ENCODE measurements at regions not wholly inside any gene's neighbourhood (a gene's known extent, or its start where the extent isn't known, plus 50 kb on each side); places are given as distances from the start of the nearest gene placed in this dataset.

DNA sequence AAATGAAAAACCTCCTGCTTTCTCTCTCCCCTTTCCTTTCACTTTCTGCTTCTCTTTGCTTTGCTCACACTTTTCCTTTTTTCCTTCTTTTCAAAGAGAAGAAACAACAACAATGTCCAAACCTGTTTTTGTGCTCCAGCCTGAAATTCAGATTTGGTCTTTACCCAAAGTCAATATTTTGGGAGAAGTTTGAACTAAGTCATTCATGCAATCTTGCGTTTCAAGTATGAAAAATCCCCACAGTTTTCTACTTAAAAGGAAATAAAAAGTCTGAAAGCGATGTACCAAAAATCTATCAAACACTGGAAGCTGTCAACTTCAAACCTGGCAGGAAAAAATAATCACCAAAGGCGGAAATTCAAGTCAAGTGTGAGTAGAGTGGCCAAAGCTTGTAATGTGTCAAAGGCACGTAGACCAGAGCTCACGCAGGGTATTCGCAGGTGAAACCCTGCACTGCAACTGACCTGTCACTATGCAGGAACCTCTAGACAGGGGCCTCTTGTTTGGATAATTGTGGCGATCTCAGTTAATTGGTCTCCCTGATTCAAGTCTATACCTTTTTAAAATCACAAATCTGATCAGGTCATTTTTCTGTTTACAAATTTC, 118.8 kb upstream of the GALNT15 start:
- Histone ChIP-seq H3K27me3 (ENCODE audit: insufficient read depth, low read depth, severe bottlenecking) (no peaks in the 10 kb centered on the region), H3K27ac (no peak overlapping the region), H3K4me3 (ENCODE audit: low read depth, low read length) (no peak overlapping the region), H3K36me3 (no peaks in the 10 kb centered on the region), H3K9me3 (ENCODE audit: severe bottlenecking) (no peaks in the 10 kb centered on the region)
- TF ChIP-seq, protein P1, sequence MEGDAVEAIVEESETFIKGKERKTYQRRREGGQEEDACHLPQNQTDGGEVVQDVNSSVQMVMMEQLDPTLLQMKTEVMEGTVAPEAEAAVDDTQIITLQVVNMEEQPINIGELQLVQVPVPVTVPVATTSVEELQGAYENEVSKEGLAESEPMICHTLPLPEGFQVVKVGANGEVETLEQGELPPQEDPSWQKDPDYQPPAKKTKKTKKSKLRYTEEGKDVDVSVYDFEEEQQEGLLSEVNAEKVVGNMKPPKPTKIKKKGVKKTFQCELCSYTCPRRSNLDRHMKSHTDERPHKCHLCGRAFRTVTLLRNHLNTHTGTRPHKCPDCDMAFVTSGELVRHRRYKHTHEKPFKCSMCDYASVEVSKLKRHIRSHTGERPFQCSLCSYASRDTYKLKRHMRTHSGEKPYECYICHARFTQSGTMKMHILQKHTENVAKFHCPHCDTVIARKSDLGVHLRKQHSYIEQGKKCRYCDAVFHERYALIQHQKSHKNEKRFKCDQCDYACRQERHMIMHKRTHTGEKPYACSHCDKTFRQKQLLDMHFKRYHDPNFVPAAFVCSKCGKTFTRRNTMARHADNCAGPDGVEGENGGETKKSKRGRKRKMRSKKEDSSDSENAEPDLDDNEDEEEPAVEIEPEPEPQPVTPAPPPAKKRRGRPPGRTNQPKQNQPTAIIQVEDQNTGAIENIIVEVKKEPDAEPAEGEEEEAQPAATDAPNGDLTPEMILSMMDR (IDR thresholded peaks at IDR 0.05; ENCODE audit: low read depth, low read length), result no peak
- no peak for DNase-seq

GRCh38 chr3:16056217-16056616, 118.3 kb upstream of the GALNT15 start:
- TF ChIP-seq, protein P1 (IDR thresholded peaks at IDR 0.05; ENCODE audit: low read depth, low read length), result no peak
- H3K27me3 ChIP-seq (ENCODE audit: insufficient read depth, low read depth, severe bottlenecking), result no peaks in the 10 kb centered on the region

DNA sequence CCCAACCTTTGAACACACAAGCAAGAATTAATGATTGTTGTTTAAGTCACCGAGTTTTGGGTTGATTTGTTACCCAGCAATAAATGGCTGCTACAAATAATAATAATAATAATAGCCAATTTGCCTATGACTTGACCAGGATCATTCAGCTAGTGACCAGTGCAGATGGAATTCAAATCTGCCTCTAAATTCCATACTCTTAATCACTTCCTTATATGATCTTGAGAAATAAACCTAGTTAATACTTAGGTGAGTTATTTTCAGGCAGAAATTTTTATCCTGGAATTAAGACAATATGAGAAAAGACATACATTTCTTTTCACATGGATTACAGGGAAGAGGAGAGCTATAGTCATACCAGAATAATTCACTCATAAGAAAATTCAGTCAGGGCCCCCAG, 116.0 kb upstream of the GALNT15 start:
- Histone ChIP-seq H3K4me3 (ENCODE audit: low read depth, low read length) (no peak overlapping the region), H3K36me3 (no peaks in the 10 kb centered on the region), H3K27me3 (ENCODE audit: insufficient read depth, low read depth, severe bottlenecking) (no peaks in the 10 kb centered on the region), H3K27ac (no peak overlapping the region), H3K9me3 (ENCODE audit: severe bottlenecking) (no peaks in the 10 kb centered on the region)
- TF ChIP-seq, protein P1 (IDR thresholded peaks at IDR 0.05; ENCODE audit: low read depth, low read length), result no peak
- DNase-seq, result no peak

More at GRCh38 chr3:16056217-16056616, 118.3 kb upstream of the GALNT15 start:
- no peak overlapping the region for H3K4me3 ChIP-seq (ENCODE audit: low read depth, low read length)
- no peak for DNase-seq
- H3K27ac ChIP-seq, result no peak overlapping the region
- no peaks in the 10 kb centered on the region for H3K36me3 ChIP-seq
- H3K9me3 ChIP-seq (ENCODE audit: severe bottlenecking), result no peaks in the 10 kb centered on the region

- Histone ChIP-seq H3K9me3 (ENCODE audit: severe bottlenecking) (no peaks in the 10 kb centered on the region), H3K27me3 (ENCODE audit: insufficient read depth, low read depth, severe bottlenecking) (no peaks in the 10 kb centered on the region), H3K4me3 (ENCODE audit: low read depth, low read length) (no peak overlapping the region), H3K36me3 (no peaks in the 10 kb centered on the region), H3K27ac (no peak overlapping the region)
- TF ChIP-seq, protein P1 (IDR thresholded peaks at IDR 0.05; ENCODE audit: low read depth, low read length), result no peak
- no peak for DNase-seq
Observed at GRCh38 chr3:16059081-16059537, 115.4 kb upstream of the GALNT15 start.

GRCh38 chr3:16059711-16060357, 114.6 kb upstream of the GALNT15 start:
- TF ChIP-seq, protein P1 (IDR thresholded peaks at IDR 0.05; ENCODE audit: low read depth, low read length), result no peak
- no peak overlapping the region for H3K27ac ChIP-seq
- H3K27me3 ChIP-seq (ENCODE audit: insufficient read depth, low read depth, severe bottlenecking), result no peaks in the 10 kb centered on the region
- H3K36me3 ChIP-seq, result no peaks in the 10 kb centered on the region
- no peak overlapping the region for H3K4me3 ChIP-seq (ENCODE audit: low read depth, low read length)
- DNase-seq, result no peak
- H3K9me3 ChIP-seq (ENCODE audit: severe bottlenecking), result no peaks in the 10 kb centered on the region
